ENCODE measurements at regions not wholly inside any gene's neighbourhood (a gene's known extent, or its start where the extent isn't known, plus 50 kb on each side); places are given as distances from the start of the nearest gene placed in this dataset.

DNA sequence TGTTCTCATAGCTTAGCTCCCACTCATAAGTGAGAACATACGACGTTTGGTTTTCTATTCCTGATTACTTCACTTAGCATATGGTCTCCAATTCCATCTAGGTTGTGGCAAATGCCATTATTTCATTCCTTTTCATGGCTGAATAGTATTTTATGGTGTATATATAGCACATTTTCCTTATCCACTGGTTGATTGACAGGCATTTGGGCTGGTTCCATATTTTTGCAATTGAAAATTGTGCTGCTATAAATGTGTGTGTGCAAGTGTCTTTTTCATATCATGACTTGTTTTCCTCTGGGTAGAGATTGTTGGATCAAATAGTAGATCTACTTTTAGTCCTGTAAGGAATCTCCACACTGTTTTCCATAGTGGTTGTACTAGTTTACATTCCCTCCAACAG, 133.0 kb upstream of the TAB2 start:
- DNase-seq = no peak

DNA sequence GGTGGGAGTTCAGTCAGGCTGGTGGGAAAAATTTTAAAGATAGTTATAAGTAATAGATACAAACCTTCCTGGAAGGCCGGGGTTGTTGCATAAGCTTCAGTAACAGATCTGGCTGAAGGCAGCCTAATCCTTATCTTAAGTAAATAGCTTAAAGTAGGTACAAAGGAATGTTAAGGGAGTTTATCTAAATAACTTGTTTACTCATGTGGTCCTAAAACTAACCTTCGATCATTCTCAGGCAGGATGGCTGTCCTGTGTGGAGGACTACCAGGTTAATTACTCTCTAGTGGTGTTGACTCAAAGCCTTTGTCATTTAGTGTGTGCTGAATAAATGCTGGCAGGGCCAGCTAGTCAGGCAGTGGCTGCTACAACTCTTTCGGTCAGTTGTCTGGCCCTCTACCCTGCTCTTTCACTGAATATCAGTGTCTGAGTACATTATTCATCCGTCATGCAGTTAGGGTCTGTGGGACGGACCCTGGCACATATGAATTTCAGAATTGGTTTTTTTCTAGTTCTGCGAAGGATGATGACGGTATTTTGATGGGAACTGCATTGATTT, 131.6 kb upstream of the TAB2 start:
- DNase-seq = no peak

DNA sequence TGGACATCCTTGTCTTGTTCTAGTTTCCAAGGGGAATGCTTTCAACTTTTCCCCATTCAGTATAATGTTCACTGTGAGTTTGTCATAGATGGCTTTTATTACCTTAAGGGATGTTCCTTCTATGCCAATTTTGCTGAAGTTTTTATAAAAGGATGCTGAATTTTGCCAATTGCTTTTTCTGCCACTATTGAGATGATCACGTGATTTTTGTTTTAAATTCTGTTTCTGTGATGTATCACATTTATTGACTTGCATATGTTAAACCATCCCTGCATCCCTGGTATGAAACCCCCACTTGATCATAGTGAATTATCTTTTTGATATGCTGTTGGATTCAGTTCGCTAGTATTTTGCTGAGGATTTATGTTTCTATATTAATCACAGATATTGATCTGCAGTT, 130.6 kb upstream of the TAB2 start:
- DNase-seq = no peak

DNA sequence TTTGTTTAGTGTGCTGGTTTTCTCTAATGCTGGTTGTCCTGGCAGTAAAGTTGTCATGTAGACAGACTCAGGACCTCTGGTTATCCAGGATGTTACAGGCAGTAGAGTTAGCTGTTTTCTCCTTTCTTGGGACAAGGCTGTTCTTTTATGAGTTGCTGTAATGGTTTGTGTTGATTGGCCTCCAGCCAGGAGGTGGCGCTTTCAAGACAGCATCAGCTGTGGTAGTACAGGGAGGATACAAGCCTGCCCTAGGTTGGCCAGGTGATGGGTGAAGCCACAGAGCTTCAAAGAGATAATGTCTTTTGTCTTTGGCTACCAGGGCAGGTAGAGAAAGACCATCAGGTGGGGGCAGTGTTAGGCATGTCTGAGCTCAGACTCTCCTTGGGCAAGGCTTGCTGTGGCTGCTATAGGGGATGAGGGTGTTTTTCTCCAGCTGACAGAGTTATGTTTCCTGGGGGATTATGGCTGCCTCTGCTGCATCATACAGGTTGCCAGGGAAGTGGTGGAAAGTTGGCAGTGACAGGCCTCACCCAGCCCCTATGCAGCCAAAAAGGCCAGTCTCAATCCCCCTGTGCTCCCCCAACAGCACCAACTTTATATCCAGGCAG, 127.2 kb upstream of the TAB2 start:
- no peak for DNase-seq

DNA sequence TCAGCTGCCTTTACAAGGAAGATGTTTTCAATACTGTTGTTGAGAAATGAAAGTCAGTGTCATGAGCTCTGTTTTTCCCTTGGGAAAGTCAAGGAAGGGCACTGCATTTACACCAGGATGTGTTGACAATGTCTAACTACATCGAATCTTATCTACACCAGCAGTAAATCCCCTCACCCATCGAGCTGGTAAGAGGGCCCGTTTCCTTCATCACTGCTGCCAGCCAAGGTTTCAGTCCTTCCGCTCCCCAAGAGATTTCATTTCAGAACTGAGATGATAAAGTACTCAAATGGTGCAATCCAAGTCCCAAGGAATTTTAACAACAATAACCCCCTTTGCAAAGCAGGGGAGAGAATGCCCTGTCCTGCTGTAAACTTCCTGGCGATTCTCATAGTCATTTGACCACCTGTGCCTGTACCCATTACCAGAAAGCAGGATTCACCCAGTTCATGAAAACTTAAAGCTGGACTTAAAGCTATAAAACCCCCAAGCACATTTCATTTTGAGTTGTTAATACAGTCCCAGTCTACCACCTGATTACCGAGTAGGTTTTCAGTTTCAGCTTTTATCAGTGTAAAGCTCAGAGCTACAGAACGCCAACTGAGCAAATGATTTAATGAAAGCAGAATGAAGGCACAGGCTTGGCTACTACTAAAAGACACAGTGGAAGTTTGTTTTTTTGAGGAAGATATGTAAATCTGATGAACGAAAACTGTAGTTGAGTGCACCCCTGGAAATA, 122.5 kb upstream of the TAB2 start:
- no peak for DNase-seq

DNA sequence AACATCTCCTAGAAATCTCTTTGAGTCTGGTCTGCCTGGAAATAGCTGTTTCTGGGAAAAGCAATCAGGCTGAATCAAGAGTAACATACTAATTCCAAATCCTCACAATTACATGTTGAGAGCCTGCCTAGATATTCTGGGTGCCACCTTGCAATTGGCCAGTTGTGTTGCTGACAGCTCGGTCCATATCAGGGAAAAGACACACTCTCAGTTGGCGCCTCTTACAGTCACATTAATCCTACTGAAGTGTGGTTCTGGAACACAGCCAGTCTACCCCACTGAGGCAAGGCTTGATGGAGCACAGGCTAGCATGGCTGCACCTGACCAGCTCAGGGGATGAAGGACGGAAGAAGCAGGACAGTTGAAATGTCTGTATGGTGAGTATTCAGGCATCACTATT, 121.4 kb upstream of the TAB2 start:
- DNase-seq = no peak

DNA sequence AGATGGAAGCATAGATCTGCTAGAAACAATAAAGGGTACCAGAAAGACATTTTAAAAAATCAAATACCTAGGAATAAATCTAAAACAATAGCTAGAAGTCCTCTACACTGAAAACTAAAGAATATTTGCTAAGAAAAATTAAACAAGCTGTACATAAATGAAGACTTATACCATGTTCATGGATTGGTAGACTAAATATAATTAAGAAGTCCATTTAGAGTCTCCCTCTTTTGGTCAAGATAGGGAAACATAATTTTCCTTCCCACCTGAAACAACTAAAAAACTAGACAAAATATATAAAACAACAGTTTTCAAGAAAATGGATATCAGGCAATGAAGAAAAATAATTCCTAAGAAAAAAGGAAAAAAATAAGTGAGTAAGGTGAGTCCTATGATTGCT, 120.0 kb upstream of the TAB2 start:
- no peak for DNase-seq

DNA sequence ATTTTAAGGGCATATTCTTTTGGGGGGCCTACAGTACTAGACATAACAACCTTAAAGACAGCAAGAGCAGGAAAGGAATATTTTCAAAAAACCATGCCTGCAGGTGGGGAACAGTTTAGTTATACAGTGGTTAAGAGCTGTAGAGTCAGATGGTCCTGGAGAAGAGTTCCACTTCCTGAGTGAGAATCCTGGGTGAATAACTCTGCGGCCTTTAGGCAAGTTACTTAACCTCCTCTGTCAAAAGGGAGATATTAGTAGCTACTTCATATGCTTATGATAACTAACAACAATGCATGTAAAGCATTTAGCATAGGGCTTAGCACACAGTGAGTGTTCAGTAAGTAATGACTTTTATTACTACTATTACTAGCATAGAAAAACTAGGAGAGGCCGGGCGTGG, 119.2 kb upstream of the TAB2 start:
- DNase-seq = no peak

DNA sequence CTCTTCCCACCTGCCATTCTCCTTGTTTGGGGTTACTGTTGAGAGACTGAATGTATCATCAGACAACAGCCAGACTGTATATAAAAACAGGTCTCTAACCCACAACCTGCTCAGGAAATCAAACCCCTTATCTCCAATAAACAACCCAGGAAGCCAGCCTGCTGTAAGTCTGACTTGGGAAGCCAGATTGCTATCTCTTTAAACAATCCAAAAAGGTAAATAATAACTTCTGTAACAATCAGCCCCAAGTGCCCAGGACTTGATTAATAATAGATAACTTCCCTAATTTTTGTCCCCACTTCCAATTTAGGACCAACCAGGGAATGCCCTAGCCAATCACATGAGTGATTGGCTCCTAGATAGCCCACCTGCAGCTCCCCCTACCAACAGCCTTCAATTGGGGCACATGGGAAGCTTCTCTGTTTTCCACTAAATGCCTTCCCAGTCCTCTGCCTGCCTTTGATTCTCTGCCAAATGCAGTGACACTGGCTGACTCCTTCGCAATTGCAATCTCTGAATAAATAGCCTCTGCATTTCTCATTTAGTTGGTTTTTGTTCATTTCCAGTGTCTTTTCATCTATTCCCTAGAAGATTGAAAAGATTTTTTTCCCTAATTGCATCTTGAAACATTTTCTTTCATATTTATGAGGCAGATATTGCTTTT, 117.1 kb upstream of the TAB2 start:
- no peak for DNase-seq

DNA sequence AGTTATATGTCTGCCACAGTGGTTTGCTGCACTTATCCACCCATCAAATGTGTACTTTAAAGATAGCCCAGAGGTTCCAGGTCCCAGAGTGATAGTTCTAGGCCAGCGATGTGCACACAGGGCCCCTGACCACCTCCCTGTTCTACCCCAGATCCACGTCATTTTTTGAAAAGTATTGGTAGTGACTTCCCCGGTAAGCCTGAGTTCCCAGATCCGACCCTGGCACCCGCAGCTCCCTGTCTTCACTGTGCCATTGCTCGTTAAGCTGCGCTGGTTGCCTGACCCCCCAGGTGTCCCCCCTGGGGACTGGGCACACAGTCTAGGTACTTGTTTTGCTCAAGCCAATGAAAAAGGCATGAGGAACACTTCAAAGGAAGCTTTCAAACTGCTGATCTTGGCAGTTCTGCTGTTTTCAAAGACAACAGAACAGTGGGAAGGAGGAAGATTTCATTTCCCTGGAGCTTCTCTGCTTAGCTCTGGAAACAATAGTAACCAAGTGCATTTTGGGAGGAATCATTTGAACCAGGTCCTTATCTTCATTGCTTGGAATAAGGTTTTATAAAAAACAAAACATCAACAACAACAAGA, 116.3 kb upstream of the TAB2 start:
- DNase-seq = no peak

DNA sequence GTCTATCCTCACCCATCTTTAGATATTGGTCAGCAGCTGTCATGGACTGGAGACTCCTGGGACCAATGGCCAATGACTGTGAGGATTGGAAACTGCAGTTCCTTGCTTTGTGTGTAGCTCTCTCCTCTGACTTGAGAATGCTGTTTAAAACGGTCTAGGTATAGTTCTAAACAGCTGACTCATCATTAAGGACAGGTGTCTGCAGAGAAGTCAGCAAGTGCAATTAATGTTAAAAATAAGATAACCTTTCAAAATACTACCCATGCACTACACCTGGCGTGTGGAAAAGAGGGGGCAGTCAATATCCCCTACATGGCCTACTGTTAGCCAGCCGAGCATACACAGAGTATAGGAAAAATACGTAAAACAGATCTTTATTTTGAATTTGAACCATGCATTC, 115.4 kb upstream of the TAB2 start:
- no peak for DNase-seq

DNA sequence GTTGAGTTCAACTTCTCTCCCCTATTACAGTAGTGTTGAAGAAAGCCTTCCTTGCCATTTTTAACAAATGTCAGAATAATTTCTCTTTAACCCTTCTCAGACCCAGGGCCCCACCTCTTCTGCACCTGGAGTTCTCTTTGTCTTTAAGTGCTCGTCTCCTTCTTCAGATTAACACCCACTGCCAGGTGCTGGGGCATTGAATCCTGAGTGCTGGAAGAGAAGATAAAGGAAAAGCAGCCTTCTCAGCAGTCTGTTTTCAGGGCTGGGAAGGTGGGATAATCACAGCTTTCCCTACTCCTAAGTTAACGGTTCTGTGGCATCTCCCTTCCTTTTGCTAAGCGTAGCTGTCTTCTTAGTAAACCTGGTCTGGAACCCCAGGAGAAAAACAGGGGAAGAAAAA, 114.6 kb upstream of the TAB2 start:
- DNase-seq = no peak

DNA sequence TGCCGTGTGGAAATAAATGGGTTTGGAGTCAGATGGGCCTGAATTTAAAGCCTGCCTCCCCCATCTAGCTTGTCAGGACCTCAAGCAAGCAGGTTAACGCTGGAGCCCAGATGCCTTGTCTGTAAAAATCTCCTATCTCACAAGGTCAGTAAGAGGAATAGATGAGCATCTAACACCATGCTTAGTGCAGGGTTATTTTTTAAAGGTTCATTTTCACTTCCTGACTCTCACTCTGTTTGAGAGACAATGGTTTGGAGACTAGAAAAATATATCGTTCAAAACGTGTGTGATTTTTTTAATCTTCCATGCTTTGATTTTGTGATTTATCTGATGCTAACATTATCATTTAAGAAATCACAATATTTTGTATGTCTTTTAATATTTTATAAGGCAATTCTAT, 114.0 kb upstream of the TAB2 start:
- no peak for DNase-seq

DNA sequence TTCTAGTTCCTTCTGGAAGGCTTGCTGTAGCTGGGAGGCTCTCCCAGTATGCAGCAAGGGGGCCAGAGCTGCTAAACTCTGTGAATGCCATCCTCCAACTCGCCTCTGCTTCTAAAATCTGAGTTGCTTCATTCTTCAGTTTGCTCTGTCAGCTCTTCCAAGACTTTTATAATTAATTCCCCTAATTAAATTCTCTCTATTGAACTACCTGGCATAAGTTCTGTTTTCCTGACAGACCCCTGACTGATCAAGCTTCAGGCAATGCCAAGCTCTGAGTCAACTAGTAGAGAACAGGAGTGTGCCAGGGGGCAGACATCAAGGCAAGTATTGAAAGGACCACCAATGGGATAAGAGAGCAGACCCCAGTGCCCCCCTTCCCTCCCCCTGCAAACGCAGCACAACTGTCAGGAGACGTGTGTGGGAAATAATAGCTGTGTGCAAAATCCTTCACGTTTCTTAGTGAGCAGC, 109.3 kb upstream of the TAB2 start:
- no peak for DNase-seq

DNA sequence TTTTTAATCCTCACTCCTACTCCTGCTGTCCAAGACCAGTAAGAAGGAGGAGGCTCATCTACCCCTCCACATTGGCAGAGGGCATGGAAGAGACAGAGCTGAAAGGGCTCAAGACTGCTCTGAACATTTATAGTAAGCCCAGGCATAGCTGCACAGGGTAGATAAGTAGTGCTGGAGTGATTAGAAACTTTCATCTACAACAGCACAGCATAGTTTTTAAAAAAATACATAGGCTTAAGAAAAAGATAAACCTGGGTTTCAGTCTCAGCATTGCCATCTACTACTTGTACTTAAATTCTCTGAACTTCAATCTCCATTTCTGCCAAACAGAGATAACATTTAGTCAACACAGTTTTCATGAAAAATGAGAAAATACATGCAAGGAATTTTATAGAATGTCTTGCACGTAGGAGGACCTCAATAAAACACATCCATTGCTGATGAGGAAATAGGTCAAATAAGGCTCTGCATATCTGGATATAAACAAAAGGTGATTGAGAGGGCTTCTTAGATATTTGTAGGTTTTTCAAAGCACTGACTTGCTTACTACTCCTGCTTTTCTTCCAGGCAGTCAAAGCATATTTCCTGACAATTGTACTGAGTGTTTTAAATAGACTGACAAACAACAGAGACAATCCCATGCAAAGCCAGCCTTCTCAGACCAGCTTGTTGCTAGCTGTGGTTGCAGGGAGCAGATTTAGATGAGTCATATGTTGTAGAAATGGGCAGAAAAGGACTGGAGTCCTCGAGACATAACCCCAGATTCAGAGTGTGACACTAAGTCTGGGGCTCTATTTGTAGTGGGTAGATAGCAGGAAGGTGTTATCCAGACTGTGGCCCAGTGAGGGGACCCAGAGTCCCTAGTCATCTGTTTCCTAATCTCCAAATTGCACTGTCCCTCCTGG, 107.4 kb upstream of the TAB2 start:
- no peak for DNase-seq

DNA sequence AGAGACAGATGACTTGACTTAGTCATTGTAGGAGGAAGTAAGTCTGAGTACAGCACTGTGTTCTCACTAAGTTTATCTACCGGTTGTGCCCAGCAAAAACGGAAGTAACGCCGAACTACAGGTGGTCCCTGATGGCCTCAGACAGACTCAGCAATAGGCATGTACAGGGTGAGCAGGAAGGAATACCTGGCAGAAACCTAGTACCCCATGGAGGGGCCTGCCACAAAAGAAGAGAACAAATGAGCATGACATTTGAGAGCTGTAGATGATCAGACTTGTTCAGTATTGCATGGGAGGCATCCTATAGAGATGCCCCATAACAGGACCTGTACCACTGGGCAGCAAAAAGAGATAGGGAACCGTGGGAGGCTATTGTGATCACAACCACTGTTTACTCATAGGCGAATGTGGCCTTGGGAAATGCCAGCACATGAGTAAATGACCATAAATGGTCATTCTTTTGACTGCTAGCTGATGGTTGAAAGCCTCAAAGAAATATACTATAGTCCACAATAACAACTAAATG, 106.4 kb upstream of the TAB2 start:
- DNase-seq = no peak

DNA sequence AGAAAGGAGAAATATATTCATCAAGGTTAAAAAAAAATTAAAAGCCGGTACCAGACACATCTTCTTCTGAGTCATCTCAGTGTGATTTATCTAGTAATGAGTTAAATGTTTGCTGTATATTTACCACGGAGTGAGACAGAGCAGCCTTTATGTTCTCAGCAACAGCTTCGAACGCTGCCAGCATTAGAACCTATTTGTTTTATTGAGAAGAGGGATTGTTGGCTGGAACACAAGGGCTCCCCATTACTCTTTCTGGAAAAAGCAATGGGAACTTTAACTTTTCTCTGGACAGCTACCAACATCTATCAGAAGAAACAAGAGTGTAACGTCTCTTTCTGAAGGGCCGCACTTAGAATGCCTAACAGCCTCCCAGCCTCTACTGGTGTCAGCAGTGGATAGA, 105.3 kb upstream of the TAB2 start:
- DNase-seq = no peak

DNA sequence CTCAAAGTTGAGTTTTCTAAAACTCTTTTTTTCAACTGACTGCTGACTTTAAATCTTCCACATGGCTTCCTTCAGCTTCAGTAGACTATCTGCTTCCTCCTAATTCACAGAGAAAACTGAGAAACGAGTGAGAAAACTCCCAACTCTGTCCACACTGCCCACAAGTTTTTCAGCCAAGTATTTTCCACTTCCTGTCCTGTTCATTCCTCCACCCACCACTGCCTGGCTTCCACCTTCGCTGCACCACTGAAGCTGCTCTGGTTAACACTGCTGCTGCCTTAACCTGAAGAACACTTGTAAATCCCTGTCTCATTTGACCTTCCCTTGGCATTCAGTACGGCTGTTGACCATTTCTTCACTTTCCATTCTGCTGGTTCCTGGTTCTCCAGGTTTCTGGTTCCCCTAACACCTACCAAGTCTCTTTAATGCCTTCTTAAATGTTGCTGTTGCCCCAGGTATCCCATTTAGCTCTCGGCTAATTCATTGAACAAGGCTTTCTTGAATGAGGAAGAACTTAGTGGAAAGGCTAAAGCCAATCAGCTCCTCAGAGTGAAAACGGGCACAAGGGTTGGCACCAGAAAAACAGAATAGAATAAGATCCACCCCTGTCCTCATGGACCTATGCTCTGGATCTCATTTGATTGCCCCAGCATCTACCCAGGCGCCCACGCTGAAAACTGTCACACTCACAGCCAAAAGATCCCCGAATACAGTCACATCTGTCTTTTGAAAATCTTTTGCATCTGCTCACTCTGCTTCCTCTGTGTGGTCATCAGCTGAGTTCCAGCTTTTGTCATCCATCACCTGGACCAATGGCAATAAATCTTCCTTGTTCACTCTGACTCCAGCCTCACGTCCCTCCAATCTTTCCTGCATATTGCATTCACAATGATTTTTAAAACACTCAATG, 104.4 kb upstream of the TAB2 start:
- no peak for DNase-seq

DNA sequence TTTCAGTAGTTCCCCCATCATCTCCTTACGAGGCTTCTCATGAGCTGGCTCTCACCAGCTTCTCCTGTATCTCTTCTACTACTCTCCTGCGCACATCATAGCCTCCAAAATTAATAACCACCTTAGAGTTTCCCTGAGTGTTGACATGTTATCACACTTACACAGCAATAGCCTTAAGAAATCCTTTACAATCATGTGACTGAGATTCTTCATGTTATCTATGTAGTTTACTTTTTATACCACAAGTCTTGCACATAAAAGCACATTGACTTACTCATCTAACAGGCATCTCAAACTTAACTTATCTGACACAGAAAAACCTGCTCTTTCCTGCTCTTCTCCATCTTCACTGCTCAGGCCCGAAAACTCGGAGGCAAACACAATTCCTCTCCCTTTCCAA, 103.7 kb upstream of the TAB2 start:
- DNase-seq = no peak

DNA sequence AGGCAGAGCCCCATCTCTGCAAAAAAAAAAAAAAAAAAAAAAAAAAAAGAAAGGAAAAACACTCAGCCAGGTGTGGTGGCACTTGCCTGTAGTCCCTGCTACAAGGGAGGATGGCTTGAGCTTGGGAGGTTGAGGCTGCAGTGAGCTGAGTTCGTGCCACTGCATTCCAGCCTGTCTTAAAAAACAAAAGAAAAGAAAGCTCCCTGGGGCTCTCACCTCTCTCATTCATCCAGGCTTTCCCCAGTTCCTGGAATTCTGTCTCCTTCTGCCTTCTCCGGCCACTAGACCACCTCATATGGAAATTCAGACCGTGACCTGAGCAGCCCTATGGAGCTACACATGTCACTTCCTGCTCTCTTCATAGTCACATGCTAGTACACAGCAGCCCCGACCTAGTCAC, 101.1 kb upstream of the TAB2 start:
- no peak for DNase-seq

DNA sequence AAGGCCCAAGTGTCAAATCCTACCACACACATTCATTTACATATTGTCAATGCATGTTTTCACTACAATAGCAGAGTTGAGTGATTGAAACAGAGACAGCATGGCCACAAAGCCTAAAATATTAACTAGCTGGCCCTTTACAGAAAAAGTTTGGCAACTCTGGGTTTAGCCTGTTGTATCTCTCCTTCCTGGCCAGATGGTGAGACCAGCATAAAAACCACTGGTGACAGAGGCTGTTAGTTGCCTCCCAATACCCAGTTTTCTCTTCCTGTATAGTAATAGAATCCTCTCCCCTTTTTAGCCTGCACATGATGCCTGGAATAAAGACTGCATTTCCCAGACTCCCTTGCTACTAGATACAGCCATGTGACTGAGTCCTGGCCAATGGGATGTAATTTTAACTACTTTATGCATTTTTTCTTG, 100.0 kb upstream of the TAB2 start:
- DNase-seq = no peak

Measured in effector CD8-positive, alpha-beta T cell (primary cell).